ENCODE measurements at regions not wholly inside any gene's neighbourhood (a gene's known extent, or its start where the extent isn't known, plus 50 kb on each side); places are given as distances from the start of the nearest gene placed in this dataset.
"Not testable (repeated sequence)": the region's sequence is repeated elsewhere in the genome, so short reads cannot be mapped to it uniquely, and the experiment has no call there.

DNA sequence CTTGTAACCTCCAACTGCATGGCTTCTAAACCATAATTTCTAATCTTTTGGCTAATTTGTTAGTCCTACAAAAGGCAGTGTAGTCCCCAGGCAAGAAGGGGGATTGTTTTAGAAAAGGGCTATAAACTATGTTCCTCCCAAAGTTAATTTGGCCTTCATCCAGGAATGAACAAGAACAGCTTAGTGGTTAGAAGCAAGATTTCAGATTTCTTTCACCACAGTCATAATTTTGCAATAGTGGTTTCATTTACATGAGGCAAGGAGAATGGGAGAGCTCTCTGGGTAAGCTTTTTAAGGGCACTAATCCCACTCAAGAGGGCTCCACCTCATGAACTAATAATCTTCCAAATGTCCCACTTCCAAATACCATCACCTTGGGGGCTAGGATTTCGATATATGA lies 1353.9 kb downstream of the NCAM2 start:
- Histone ChIP-seq H3K36me3 (no peaks in the 10 kb centered on the region), H3K27ac (no peak overlapping the region), H3K9me3 (replicated peaks) (peaks cover 2% of the 10 kb centered on the region; the same call in 1 of the 2 replicates), H3K4me3 (no peak overlapping the region), H3K27me3 (replicated peaks) (no peaks in the 10 kb centered on the region), H3K4me1 (replicated peaks) (no peaks in the 10 kb centered on the region)
- no peak for DNase-seq (ENCODE audit: low read depth in 1 of 2, low spot score in 2 of 2)

GRCh38 chr21:22355949-22356348 lies 1357.7 kb downstream of the NCAM2 start:
- Histone ChIP-seq H3K36me3 (no peaks in the 10 kb centered on the region), H3K4me3 (no peak overlapping the region), H3K27ac (no peak overlapping the region), H3K4me1 (replicated peaks) (no peaks in the 10 kb centered on the region), H3K27me3 (replicated peaks) (no peaks in the 10 kb centered on the region), H3K9me3 (replicated peaks) (no peaks in the 10 kb centered on the region)
- no peak for DNase-seq (ENCODE audit: low read depth in 1 of 2, low spot score in 2 of 2)

GRCh38 chr21:22356663-22357062 lies 1358.5 kb downstream of the NCAM2 start:
- DNase-seq (ENCODE audit: low read depth in 1 of 2, low spot score in 2 of 2): no peak
- Histone ChIP-seq H3K36me3 (no peaks in the 10 kb centered on the region), H3K4me3 (no peak overlapping the region)

DNA sequence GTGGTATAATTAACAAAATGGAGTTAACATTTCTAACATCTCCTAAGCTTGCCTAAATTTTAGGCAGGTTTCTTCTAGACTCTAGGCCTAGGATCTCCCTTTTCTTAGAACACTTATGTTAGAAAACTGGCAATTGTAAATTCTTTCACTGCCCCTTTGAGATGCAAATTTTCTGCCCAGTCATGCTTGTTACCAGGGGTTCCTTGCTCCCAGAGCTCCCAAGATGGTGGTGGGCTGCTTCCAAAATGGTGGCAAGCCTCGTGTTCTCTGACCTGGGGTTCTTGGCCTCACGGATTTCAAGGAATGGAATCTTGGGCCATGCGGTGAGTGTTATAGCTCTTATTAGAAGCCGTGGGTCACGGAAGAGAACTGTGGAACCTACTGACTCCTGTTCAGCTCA lies 1361.4 kb downstream of the NCAM2 start:
- not testable (repeated sequence) for H3K9me3 ChIP-seq (replicated peaks); H3K27me3 ChIP-seq (replicated peaks); H3K4me3 ChIP-seq; H3K27ac ChIP-seq; DNase-seq (ENCODE audit: low read depth in 1 of 2, low spot score in 2 of 2); H3K36me3 ChIP-seq; H3K4me1 ChIP-seq (replicated peaks)

More at GRCh38 chr21:22356663-22357062, 1358.5 kb downstream of the NCAM2 start:
- no peaks in the 10 kb centered on the region for H3K9me3 ChIP-seq (replicated peaks)
- H3K27me3 ChIP-seq (replicated peaks): no peaks in the 10 kb centered on the region
- H3K27ac ChIP-seq: no peak overlapping the region
- H3K4me1 ChIP-seq (replicated peaks): no peaks in the 10 kb centered on the region

- H3K36me3 ChIP-seq: no peaks in the 10 kb centered on the region
These were observed 1365.3 kb downstream of the NCAM2 start for GRCh38 chr21:22363504-22363903.

GRCh38 chr21:22364163-22364562 lies 1366.0 kb downstream of the NCAM2 start:
- no peak overlapping the region for H3K27ac ChIP-seq
- no peak overlapping the region for H3K4me3 ChIP-seq
- no peaks in the 10 kb centered on the region for H3K36me3 ChIP-seq
- H3K27me3 ChIP-seq (replicated peaks): no peaks in the 10 kb centered on the region
- H3K9me3 ChIP-seq (replicated peaks): no peaks in the 10 kb centered on the region
- no peaks in the 10 kb centered on the region for H3K4me1 ChIP-seq (replicated peaks)
- no peak for DNase-seq (ENCODE audit: low read depth in 1 of 2, low spot score in 2 of 2)

More at GRCh38 chr21:22363504-22363903, 1365.3 kb downstream of the NCAM2 start:
- Histone ChIP-seq H3K27me3 (replicated peaks) (no peaks in the 10 kb centered on the region), H3K27ac (no peak overlapping the region), H3K4me1 (replicated peaks) (no peaks in the 10 kb centered on the region), H3K9me3 (replicated peaks) (no peaks in the 10 kb centered on the region), H3K4me3 (no peak overlapping the region)
- no peak for DNase-seq (ENCODE audit: low read depth in 1 of 2, low spot score in 2 of 2)

GRCh38 chr21:22374218-22374969 lies 1376.2 kb downstream of the NCAM2 start:
- no peaks in the 10 kb centered on the region for H3K36me3 ChIP-seq
- DNase-seq (ENCODE audit: low read depth in 1 of 2, low spot score in 2 of 2): no peak
- no peaks in the 10 kb centered on the region for H3K9me3 ChIP-seq (replicated peaks)
- no peak overlapping the region for H3K27ac ChIP-seq
- H3K27me3 ChIP-seq (replicated peaks): no peaks in the 10 kb centered on the region
- H3K4me1 ChIP-seq (replicated peaks): no peaks in the 10 kb centered on the region
- H3K4me3 ChIP-seq: no peak overlapping the region

DNA sequence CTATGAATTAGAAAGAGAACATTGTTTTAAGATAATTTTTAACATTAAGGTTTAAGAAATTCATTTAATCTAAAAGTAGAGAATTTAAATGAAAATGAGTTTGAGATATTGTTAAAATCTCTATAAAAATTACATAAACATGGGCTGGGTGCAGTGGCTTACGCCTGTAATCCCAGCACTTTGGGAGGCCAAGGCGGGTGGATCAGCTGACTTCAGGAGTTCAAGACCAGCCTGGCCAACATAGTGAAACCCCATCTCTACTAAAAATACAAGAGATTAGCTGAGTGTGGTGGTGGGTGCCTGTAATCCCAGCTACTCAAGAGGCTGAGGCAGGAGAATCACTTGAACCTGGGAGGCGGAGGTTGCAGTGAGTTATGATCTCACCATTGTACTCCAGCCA lies 1379.6 kb downstream of the NCAM2 start:
- H3K4me3 ChIP-seq; H3K9me3 ChIP-seq (replicated peaks); H3K27me3 ChIP-seq (replicated peaks); H3K4me1 ChIP-seq (replicated peaks); DNase-seq (ENCODE audit: low read depth in 1 of 2, low spot score in 2 of 2); H3K27ac ChIP-seq; H3K36me3 ChIP-seq: not testable (repeated sequence)

DNA sequence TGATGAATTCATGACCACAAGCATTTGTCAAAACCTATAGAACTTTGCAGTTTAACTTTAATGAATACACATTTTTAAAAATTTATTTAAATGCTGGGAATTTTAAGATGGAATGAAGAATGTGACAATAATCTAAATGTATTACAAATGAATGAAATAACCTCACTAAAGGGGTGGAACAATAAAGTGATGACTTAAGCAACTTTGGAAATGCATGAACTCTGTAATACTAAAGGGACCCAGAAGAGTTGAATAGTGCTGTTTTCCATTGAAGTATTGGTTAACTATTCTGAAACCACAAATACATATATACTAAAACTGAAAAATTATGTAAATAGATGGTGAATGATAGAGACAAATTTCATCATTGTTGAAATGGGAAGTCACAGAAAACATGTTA lies 1395.1 kb downstream of the NCAM2 start:
- no peaks in the 10 kb centered on the region for H3K9me3 ChIP-seq (replicated peaks)
- no peaks in the 10 kb centered on the region for H3K4me1 ChIP-seq (replicated peaks)
- H3K36me3 ChIP-seq: no peaks in the 10 kb centered on the region
- H3K4me3 ChIP-seq: no peak overlapping the region
- DNase-seq (ENCODE audit: low read depth in 1 of 2, low spot score in 2 of 2): no peak
- H3K27ac ChIP-seq: no peak overlapping the region
- H3K27me3 ChIP-seq (replicated peaks): no peaks in the 10 kb centered on the region

DNA sequence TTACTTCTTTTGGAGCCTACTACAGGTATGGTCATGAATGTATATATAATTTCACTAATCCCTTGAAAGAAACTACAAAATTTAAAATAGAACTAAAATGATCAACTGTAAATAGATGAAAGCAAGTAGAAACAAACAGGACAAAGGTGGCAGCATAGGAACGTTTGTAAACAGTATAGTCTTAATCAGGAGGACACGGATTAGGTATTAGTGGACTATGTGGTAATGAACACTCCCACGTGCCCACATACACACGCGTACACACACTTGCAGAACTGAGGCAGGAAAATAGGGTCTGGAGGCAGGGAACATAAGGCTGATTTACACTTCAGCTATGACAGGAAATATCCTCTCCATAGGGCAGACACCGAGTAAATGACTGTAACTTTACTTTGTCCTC lies 1397.8 kb downstream of the NCAM2 start:
- Histone ChIP-seq H3K4me3 (no peak overlapping the region), H3K9me3 (replicated peaks) (no peaks in the 10 kb centered on the region), H3K27ac (no peak overlapping the region), H3K36me3 (no peaks in the 10 kb centered on the region), H3K4me1 (replicated peaks) (no peaks in the 10 kb centered on the region), H3K27me3 (replicated peaks) (no peaks in the 10 kb centered on the region)
- no peak for DNase-seq (ENCODE audit: low read depth in 1 of 2, low spot score in 2 of 2)

DNA sequence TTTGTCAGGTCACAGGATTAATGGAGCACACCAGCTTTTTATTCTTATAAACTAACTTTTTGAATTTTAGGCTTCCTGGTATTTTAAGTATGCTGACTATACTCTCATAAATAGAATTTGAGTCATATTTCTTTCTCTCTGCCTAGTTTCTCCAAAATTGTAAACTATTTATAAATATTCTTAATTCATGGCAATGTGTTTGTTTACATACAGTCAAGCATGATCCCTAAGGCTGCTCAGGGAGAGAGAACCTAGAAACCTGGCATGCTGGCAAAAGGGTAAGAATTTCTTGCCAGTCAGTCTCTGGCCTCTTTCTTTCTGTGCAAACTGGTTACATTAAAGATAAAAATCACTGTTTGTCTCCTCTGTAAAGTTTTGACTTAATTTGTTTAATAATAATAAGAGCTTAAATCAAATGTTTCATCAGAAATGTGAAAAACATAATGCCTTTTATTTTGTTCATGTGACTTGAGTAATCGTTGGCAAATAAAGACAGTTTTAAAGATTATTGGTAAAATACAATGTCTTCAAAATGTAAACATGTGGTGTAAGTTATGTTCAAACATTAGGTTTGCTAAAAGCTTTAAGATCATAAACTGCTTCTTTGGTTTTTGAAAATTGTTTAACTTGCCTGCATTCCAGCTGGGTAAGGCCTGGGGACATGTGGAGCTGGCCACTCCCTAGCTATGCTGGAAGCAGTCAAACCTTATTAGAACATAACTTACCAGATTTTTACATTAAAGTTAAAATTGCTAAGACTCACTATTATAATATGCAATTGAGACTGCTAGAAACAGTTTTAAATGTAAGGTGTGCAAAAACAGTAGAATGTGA lies 1401.7 kb downstream of the NCAM2 start:
- Histone ChIP-seq H3K27me3 (replicated peaks) (no peaks in the 10 kb centered on the region), H3K36me3 (no peaks in the 10 kb centered on the region)
- no peak for DNase-seq (ENCODE audit: low read depth in 1 of 2, low spot score in 2 of 2)

GRCh38 chr21:22409571-22409970 lies 1411.4 kb downstream of the NCAM2 start:
- Histone ChIP-seq H3K9me3 (replicated peaks) (no peaks in the 10 kb centered on the region), H3K27me3 (replicated peaks) (no peaks in the 10 kb centered on the region), H3K4me1 (replicated peaks) (no peaks in the 10 kb centered on the region), H3K4me3 (no peak overlapping the region), H3K27ac (no peak overlapping the region), H3K36me3 (no peaks in the 10 kb centered on the region)
- no peak for DNase-seq (ENCODE audit: low read depth in 1 of 2, low spot score in 2 of 2)

More for the DNA sequence above, 1401.7 kb downstream of the NCAM2 start:
- H3K4me3 ChIP-seq: no peak overlapping the region
- H3K27ac ChIP-seq: no peak overlapping the region
- no peaks in the 10 kb centered on the region for H3K4me1 ChIP-seq (replicated peaks)
- H3K9me3 ChIP-seq (replicated peaks): no peaks in the 10 kb centered on the region

- H3K4me1 ChIP-seq (replicated peaks): no peaks in the 10 kb centered on the region
- no peaks in the 10 kb centered on the region for H3K36me3 ChIP-seq
- H3K4me3 ChIP-seq: no peak overlapping the region
- no peaks in the 10 kb centered on the region for H3K9me3 ChIP-seq (replicated peaks)
- no peak overlapping the region for H3K27ac ChIP-seq
- no peaks in the 10 kb centered on the region for H3K27me3 ChIP-seq (replicated peaks)
- DNase-seq (ENCODE audit: low read depth in 1 of 2, low spot score in 2 of 2): no peak
These were observed 1418.3 kb downstream of the NCAM2 start for GRCh38 chr21:22416555-22416954.

- Histone ChIP-seq H3K4me3 (no peak overlapping the region), H3K4me1 (replicated peaks) (no peaks in the 10 kb centered on the region), H3K36me3 (no peaks in the 10 kb centered on the region), H3K27me3 (replicated peaks) (no peaks in the 10 kb centered on the region), H3K9me3 (replicated peaks) (no peaks in the 10 kb centered on the region; the same call in 1 of the 2 replicates), H3K27ac (no peak overlapping the region)
- DNase-seq (ENCODE audit: low read depth in 1 of 2, low spot score in 2 of 2): no peak
These were observed 1423.4 kb downstream of the NCAM2 start for GRCh38 chr21:22421416-22422180.

Data from SJSA1 (cell line).